ENCODE measurements at regions not wholly inside any gene's neighbourhood (a gene's known extent, or its start where the extent isn't known, plus 50 kb on each side); places are given as distances from the start of the nearest gene placed in this dataset.

GRCh38 chr2:126831234-126832005 lies 67.3 kb upstream of the TEX51 start:
- H3K9me3 ChIP-seq (ENCODE audit: control insufficient read depth, insufficient read depth, low read length): no peaks in the 10 kb centered on the region
- no peaks in the 10 kb centered on the region for H3K4me1 ChIP-seq (ENCODE audit: control insufficient read depth, low read length)
- no peaks in the 10 kb centered on the region for H3K36me3 ChIP-seq (ENCODE audit: control insufficient read depth, low read length)
- H3K4me2 ChIP-seq (ENCODE audit: low read length): no peak overlapping the region
- no peaks in the 10 kb centered on the region for H3K79me2 ChIP-seq (ENCODE audit: control insufficient read depth, low read length)
- H3K27ac ChIP-seq (ENCODE audit: low read depth, low read length): no peak overlapping the region
- H3F3A ChIP-seq (ENCODE audit: control insufficient read depth, insufficient read depth): no peaks in the 10 kb centered on the region
- no peak for TF ChIP-seq EZH2phosphoT487 (IDR thresholded peaks at IDR 0.05; ENCODE audit: borderline replicate concordance, low read length)
- no peaks in the 10 kb centered on the region for H3K9me2 ChIP-seq (replicated peaks; ENCODE audit: control insufficient read depth, low read length)
- no peaks in the 10 kb centered on the region for H4K20me1 ChIP-seq (ENCODE audit: control insufficient read depth, insufficient read depth, low read depth, low read length)
- H3K27me3 ChIP-seq (ENCODE audit: control insufficient read depth, low read length): no peaks in the 10 kb centered on the region
- no peak overlapping the region for H3K4me3 ChIP-seq (ENCODE audit: low read length)

DNA sequence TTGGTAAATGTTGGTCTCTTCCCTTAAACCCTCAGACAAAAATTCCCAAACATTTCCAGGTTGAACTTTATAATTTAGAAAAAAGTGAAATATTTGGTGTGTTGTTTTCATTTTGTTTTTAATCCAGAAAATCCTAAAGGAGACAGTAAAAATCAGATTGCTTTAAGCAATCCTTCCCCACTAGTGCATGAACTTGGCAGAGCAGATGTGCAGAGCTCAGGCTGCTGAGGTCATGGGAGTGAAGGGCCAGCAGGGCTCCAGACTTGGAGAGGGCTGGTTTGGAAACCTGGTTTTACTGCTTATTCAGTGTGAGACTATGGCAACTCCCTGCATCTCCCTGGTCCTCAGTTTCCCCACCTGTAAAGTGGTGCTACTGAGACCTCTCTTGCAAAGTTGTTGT lies 66.7 kb upstream of the TEX51 start:
- Histone ChIP-seq H3F3A (ENCODE audit: control insufficient read depth, insufficient read depth) (no peaks in the 10 kb centered on the region), H3K27ac (ENCODE audit: low read depth, low read length) (no peak overlapping the region)
- TF ChIP-seq, protein P1, sequence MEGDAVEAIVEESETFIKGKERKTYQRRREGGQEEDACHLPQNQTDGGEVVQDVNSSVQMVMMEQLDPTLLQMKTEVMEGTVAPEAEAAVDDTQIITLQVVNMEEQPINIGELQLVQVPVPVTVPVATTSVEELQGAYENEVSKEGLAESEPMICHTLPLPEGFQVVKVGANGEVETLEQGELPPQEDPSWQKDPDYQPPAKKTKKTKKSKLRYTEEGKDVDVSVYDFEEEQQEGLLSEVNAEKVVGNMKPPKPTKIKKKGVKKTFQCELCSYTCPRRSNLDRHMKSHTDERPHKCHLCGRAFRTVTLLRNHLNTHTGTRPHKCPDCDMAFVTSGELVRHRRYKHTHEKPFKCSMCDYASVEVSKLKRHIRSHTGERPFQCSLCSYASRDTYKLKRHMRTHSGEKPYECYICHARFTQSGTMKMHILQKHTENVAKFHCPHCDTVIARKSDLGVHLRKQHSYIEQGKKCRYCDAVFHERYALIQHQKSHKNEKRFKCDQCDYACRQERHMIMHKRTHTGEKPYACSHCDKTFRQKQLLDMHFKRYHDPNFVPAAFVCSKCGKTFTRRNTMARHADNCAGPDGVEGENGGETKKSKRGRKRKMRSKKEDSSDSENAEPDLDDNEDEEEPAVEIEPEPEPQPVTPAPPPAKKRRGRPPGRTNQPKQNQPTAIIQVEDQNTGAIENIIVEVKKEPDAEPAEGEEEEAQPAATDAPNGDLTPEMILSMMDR (IDR thresholded peaks at IDR 0.05; ENCODE audit: low read depth, low read length, poor library complexity, severe bottlenecking): no peak
- no peak for TF ChIP-seq EZH2phosphoT487 (IDR thresholded peaks at IDR 0.05; ENCODE audit: borderline replicate concordance, low read length)

GRCh38 chr2:126832757-126833156 lies 65.9 kb upstream of the TEX51 start:
- no peaks in the 10 kb centered on the region for H3K9me2 ChIP-seq (replicated peaks; ENCODE audit: control insufficient read depth, low read length)
- H3K4me1 ChIP-seq (ENCODE audit: control insufficient read depth, low read length): no peaks in the 10 kb centered on the region
- H3K27me3 ChIP-seq (ENCODE audit: control insufficient read depth, low read length): no peaks in the 10 kb centered on the region
- H3K4me2 ChIP-seq (ENCODE audit: low read length): no peak overlapping the region
- no peaks in the 10 kb centered on the region for H3K9me3 ChIP-seq (ENCODE audit: control insufficient read depth, insufficient read depth, low read length)
- no peaks in the 10 kb centered on the region for H4K20me1 ChIP-seq (ENCODE audit: control insufficient read depth, insufficient read depth, low read depth, low read length)
- H3K27ac ChIP-seq (ENCODE audit: low read depth, low read length): no peak overlapping the region
- TF ChIP-seq, protein P1 (IDR thresholded peaks at IDR 0.05; ENCODE audit: low read depth, low read length, poor library complexity, severe bottlenecking): no peak
- TF ChIP-seq EZH2phosphoT487 (IDR thresholded peaks at IDR 0.05; ENCODE audit: borderline replicate concordance, low read length): no peak
- H3F3A ChIP-seq (ENCODE audit: control insufficient read depth, insufficient read depth): no peaks in the 10 kb centered on the region
- H3K36me3 ChIP-seq (ENCODE audit: control insufficient read depth, low read length): no peaks in the 10 kb centered on the region
- no peak overlapping the region for H3K4me3 ChIP-seq (ENCODE audit: low read length)
- H3K79me2 ChIP-seq (ENCODE audit: control insufficient read depth, low read length): no peaks in the 10 kb centered on the region

More for the DNA sequence above, 66.7 kb upstream of the TEX51 start:
- Histone ChIP-seq H3K36me3 (ENCODE audit: control insufficient read depth, low read length) (no peaks in the 10 kb centered on the region), H3K9me3 (ENCODE audit: control insufficient read depth, insufficient read depth, low read length) (no peaks in the 10 kb centered on the region), H4K20me1 (ENCODE audit: control insufficient read depth, insufficient read depth, low read depth, low read length) (no peaks in the 10 kb centered on the region), H3K4me1 (ENCODE audit: control insufficient read depth, low read length) (no peaks in the 10 kb centered on the region), H3K79me2 (ENCODE audit: control insufficient read depth, low read length) (no peaks in the 10 kb centered on the region), H3K27me3 (ENCODE audit: control insufficient read depth, low read length) (no peaks in the 10 kb centered on the region), H3K4me2 (ENCODE audit: low read length) (no peak overlapping the region), H3K9me2 (replicated peaks; ENCODE audit: control insufficient read depth, low read length) (no peaks in the 10 kb centered on the region), H3K4me3 (ENCODE audit: low read length) (no peak overlapping the region)

DNA sequence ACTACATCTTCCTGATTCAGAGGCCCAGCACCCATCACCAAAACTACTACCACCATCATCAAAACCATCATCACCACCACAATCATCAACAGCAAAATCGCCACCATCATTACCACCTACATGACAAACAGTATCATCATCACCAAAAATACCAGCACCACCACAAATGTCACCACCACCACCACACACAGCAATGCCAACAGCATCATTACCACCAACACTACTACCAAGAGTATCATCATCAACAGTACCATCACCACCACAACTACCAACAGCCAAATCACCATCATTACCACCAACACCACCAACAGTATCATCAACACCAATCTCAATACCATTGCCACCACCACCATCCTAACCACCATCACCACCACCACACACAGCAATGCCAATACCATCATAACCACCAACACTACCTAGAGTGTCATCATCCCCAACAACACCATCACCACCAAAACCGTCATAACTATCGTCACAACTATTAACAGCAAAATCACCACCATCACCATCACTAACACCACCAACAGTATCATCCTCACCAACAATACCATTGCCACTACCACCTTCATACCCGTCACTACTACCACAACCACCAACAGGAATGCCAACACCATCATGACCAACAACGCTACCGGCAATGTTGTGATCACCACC lies 64.6 kb upstream of the TEX51 start:
- H3K4me1 ChIP-seq (ENCODE audit: control insufficient read depth, low read length): no peaks in the 10 kb centered on the region
- no peaks in the 10 kb centered on the region for H3K9me2 ChIP-seq (replicated peaks; ENCODE audit: control insufficient read depth, low read length)
- no peaks in the 10 kb centered on the region for H3K79me2 ChIP-seq (ENCODE audit: control insufficient read depth, low read length)
- H3K27me3 ChIP-seq (ENCODE audit: control insufficient read depth, low read length): no peaks in the 10 kb centered on the region
- TF ChIP-seq EZH2phosphoT487 (IDR thresholded peaks at IDR 0.05; ENCODE audit: borderline replicate concordance, low read length): no peak
- TF ChIP-seq, protein P1 (IDR thresholded peaks at IDR 0.05; ENCODE audit: low read depth, low read length, poor library complexity, severe bottlenecking): no peak
- no peaks in the 10 kb centered on the region for H3K9me3 ChIP-seq (ENCODE audit: control insufficient read depth, insufficient read depth, low read length)
- H3K36me3 ChIP-seq (ENCODE audit: control insufficient read depth, low read length): no peaks in the 10 kb centered on the region
- no peaks in the 10 kb centered on the region for H4K20me1 ChIP-seq (ENCODE audit: control insufficient read depth, insufficient read depth, low read depth, low read length)
- no peak overlapping the region for H3K4me3 ChIP-seq (ENCODE audit: low read length)
- no peak overlapping the region for H3K27ac ChIP-seq (ENCODE audit: low read depth, low read length)
- H3F3A ChIP-seq (ENCODE audit: control insufficient read depth, insufficient read depth): no peaks in the 10 kb centered on the region
- no peak overlapping the region for H3K4me2 ChIP-seq (ENCODE audit: low read length)

Data from DOHH2 (cell line).